ENCODE measurements at regions not wholly inside any gene's neighbourhood (a gene's known extent, or its start where the extent isn't known, plus 50 kb on each side); places are given as distances from the start of the nearest gene placed in this dataset.
A peak's percentile ranks its signal among the peaks of the same experiment; 100 is the strongest.

- no peak overlapping the region for H4K8ac ChIP-seq (ENCODE audit: low read length)
- no peak overlapping the region for H2BK15ac ChIP-seq (ENCODE audit: low read depth, poor library complexity, severe bottlenecking)
- H3K27me3 ChIP-seq (ENCODE audit: control insufficient read depth in 1 of 2, insufficient read depth in 1 of 2, low read length in 2 of 2), result no peaks in the 10 kb centered on the region
- H3K4ac ChIP-seq (ENCODE audit: low read depth in 1 of 2, low read length in 2 of 2), result no peak overlapping the region
- H3K14ac ChIP-seq (ENCODE audit: low read length in 2 of 2), result no peak overlapping the region
- no peak overlapping the region for H3K18ac ChIP-seq (ENCODE audit: low read depth in 1 of 2, low read length in 2 of 2)
- no peak overlapping the region for H3K4me3 ChIP-seq (ENCODE audit: insufficient read depth in 1 of 2, low read depth in 1 of 2, low read length in 2 of 2)
- no peaks in the 10 kb centered on the region for H3K36me3 ChIP-seq (ENCODE audit: control insufficient read depth in 1 of 2, insufficient read depth in 2 of 2, low read depth in 1 of 2, low read length in 2 of 2)
- H2AFZ ChIP-seq (ENCODE audit: low read depth, low read length), result no peak overlapping the region
- no peak overlapping the region for H2BK120ac ChIP-seq (ENCODE audit: low read depth, low read length)
- H3K79me1 ChIP-seq (replicated peaks; ENCODE audit: low read length, poor library complexity, severe bottlenecking), result no peaks in the 10 kb centered on the region
- no peak overlapping the region for H2BK12ac ChIP-seq (ENCODE audit: low read length in 2 of 2)
- H3K9ac ChIP-seq (ENCODE audit: low read length), result no peak overlapping the region
- no peak overlapping the region for H2AK5ac ChIP-seq (ENCODE audit: low read length, severe bottlenecking)
- DNase-seq, result no peak
- no peaks in the 10 kb centered on the region for H3K9me3 ChIP-seq (ENCODE audit: control insufficient read depth, low read length)
- WGBS, result no CpG with 5 or more reads among the region's 1 CpG
- no peak overlapping the region for H3K27ac ChIP-seq (ENCODE audit: low read length, poor library complexity, severe bottlenecking)
- H4K91ac ChIP-seq (ENCODE audit: low read length), result no peak overlapping the region
- H3K4me1 ChIP-seq (ENCODE audit: control insufficient read depth, insufficient read depth, low read depth, low read length), result peaks cover 3% of the 10 kb centered on the region
- no peak overlapping the region for H2BK5ac ChIP-seq (ENCODE audit: low read depth, low read length, poor library complexity, severe bottlenecking)
- no peak overlapping the region for H3K4me2 ChIP-seq (ENCODE audit: low read length, poor library complexity, severe bottlenecking)
- H3K23ac ChIP-seq (ENCODE audit: low read length in 2 of 2), result no peak overlapping the region
Measured at GRCh38 chr20:11230999-11231398, 557.2 kb upstream of the JAG1 start.

GRCh38 chr20:11231742-11232648 lies 558.2 kb upstream of the JAG1 start:
- no peak overlapping the region for H2AFZ ChIP-seq (ENCODE audit: low read depth, low read length)
- H3K36me3 ChIP-seq (ENCODE audit: control insufficient read depth in 1 of 2, insufficient read depth in 2 of 2, low read depth in 1 of 2, low read length in 2 of 2), result no peaks in the 10 kb centered on the region
- no peak overlapping the region for H3K23ac ChIP-seq (ENCODE audit: low read length in 2 of 2)
- no peak overlapping the region for H3K4me3 ChIP-seq (ENCODE audit: insufficient read depth in 1 of 2, low read depth in 1 of 2, low read length in 2 of 2)
- no peak overlapping the region for H3K9ac ChIP-seq (ENCODE audit: low read length)
- H2BK15ac ChIP-seq (ENCODE audit: low read depth, poor library complexity, severe bottlenecking), result no peak overlapping the region
- 98% methylated on average over 10 of the region's 11 CpGs for WGBS
- H3K14ac ChIP-seq (ENCODE audit: low read length in 2 of 2), result no peak overlapping the region
- H4K91ac ChIP-seq (ENCODE audit: low read length), result no peak overlapping the region
- no peak overlapping the region for H2BK5ac ChIP-seq (ENCODE audit: low read depth, low read length, poor library complexity, severe bottlenecking)
- no peak overlapping the region for H4K8ac ChIP-seq (ENCODE audit: low read length)
- no peaks in the 10 kb centered on the region for H3K9me3 ChIP-seq (ENCODE audit: control insufficient read depth, low read length)
- no peak for DNase-seq
- H2BK120ac ChIP-seq (ENCODE audit: low read depth, low read length), result no peak overlapping the region
- H2BK12ac ChIP-seq (ENCODE audit: low read length in 2 of 2), result peak overlapping the region in 1 of 2 experiments; percentile 68
- H3K4ac ChIP-seq (ENCODE audit: low read depth in 1 of 2, low read length in 2 of 2), result no peak overlapping the region
- H3K4me1 ChIP-seq (ENCODE audit: control insufficient read depth, insufficient read depth, low read depth, low read length), result peaks cover 3% of the 10 kb centered on the region
- peak overlapping the region; percentile 1 for H2AK5ac ChIP-seq (ENCODE audit: low read length, severe bottlenecking)
- no peaks in the 10 kb centered on the region for H3K27me3 ChIP-seq (ENCODE audit: control insufficient read depth in 1 of 2, insufficient read depth in 1 of 2, low read length in 2 of 2)
- no peak overlapping the region for H3K18ac ChIP-seq (ENCODE audit: low read depth in 1 of 2, low read length in 2 of 2)
- H3K79me1 ChIP-seq (replicated peaks; ENCODE audit: low read length, poor library complexity, severe bottlenecking), result no peaks in the 10 kb centered on the region
- no peak overlapping the region for H3K4me2 ChIP-seq (ENCODE audit: low read length, poor library complexity, severe bottlenecking)
- H3K27ac ChIP-seq (ENCODE audit: low read length, poor library complexity, severe bottlenecking), result no peak overlapping the region

GRCh38 chr20:11232896-11233295 lies 559.1 kb upstream of the JAG1 start:
- no peaks in the 10 kb centered on the region for H3K36me3 ChIP-seq (ENCODE audit: control insufficient read depth in 1 of 2, insufficient read depth in 2 of 2, low read depth in 1 of 2, low read length in 2 of 2)
- no peak overlapping the region for H3K4me3 ChIP-seq (ENCODE audit: insufficient read depth in 1 of 2, low read depth in 1 of 2, low read length in 2 of 2)
- no peaks in the 10 kb centered on the region for H3K27me3 ChIP-seq (ENCODE audit: control insufficient read depth in 1 of 2, insufficient read depth in 1 of 2, low read length in 2 of 2)
- H2AK5ac ChIP-seq (ENCODE audit: low read length, severe bottlenecking), result no peak overlapping the region
- no peak overlapping the region for H2BK12ac ChIP-seq (ENCODE audit: low read length in 2 of 2)
- peak; percentile 23 for DNase-seq
- no peak overlapping the region for H2BK5ac ChIP-seq (ENCODE audit: low read depth, low read length, poor library complexity, severe bottlenecking)
- no peak overlapping the region for H3K14ac ChIP-seq (ENCODE audit: low read length in 2 of 2)
- H3K79me1 ChIP-seq (replicated peaks; ENCODE audit: low read length, poor library complexity, severe bottlenecking), result no peaks in the 10 kb centered on the region
- WGBS, result 57% methylated on average over 8 of the region's 8 CpGs
- H3K27ac ChIP-seq (ENCODE audit: low read length, poor library complexity, severe bottlenecking), result no peak overlapping the region
- H3K4me2 ChIP-seq (ENCODE audit: low read length, poor library complexity, severe bottlenecking), result no peak overlapping the region
- no peaks in the 10 kb centered on the region for H3K9me3 ChIP-seq (ENCODE audit: control insufficient read depth, low read length)
- H3K23ac ChIP-seq (ENCODE audit: low read length in 2 of 2), result no peak overlapping the region
- no peak overlapping the region for H3K18ac ChIP-seq (ENCODE audit: low read depth in 1 of 2, low read length in 2 of 2)
- no peak overlapping the region for H2AFZ ChIP-seq (ENCODE audit: low read depth, low read length)
- no peak overlapping the region for H3K9ac ChIP-seq (ENCODE audit: low read length)
- H4K91ac ChIP-seq (ENCODE audit: low read length), result no peak overlapping the region
- no peak overlapping the region for H4K8ac ChIP-seq (ENCODE audit: low read length)
- no peak overlapping the region for H2BK15ac ChIP-seq (ENCODE audit: low read depth, poor library complexity, severe bottlenecking)
- peaks cover 3% of the 10 kb centered on the region for H3K4me1 ChIP-seq (ENCODE audit: control insufficient read depth, insufficient read depth, low read depth, low read length)
- no peak overlapping the region for H2BK120ac ChIP-seq (ENCODE audit: low read depth, low read length)
- H3K4ac ChIP-seq (ENCODE audit: low read depth in 1 of 2, low read length in 2 of 2), result no peak overlapping the region

- no peak overlapping the region for H2BK15ac ChIP-seq (ENCODE audit: low read depth, poor library complexity, severe bottlenecking)
- no peak overlapping the region for H3K4me2 ChIP-seq (ENCODE audit: low read length, poor library complexity, severe bottlenecking)
- H3K79me1 ChIP-seq (replicated peaks; ENCODE audit: low read length, poor library complexity, severe bottlenecking), result no peaks in the 10 kb centered on the region
- H2AFZ ChIP-seq (ENCODE audit: low read depth, low read length), result no peak overlapping the region
- H3K23ac ChIP-seq (ENCODE audit: low read length in 2 of 2), result no peak overlapping the region
- DNase-seq, result no peak
- H3K4me3 ChIP-seq (ENCODE audit: insufficient read depth in 1 of 2, low read depth in 1 of 2, low read length in 2 of 2), result no peak overlapping the region
- no peak overlapping the region for H3K18ac ChIP-seq (ENCODE audit: low read depth in 1 of 2, low read length in 2 of 2)
- no peak overlapping the region for H3K27ac ChIP-seq (ENCODE audit: low read length, poor library complexity, severe bottlenecking)
- H2AK5ac ChIP-seq (ENCODE audit: low read length, severe bottlenecking), result no peak overlapping the region
- no peaks in the 10 kb centered on the region for H3K36me3 ChIP-seq (ENCODE audit: control insufficient read depth in 1 of 2, insufficient read depth in 2 of 2, low read depth in 1 of 2, low read length in 2 of 2)
- H4K91ac ChIP-seq (ENCODE audit: low read length), result no peak overlapping the region
- H4K8ac ChIP-seq (ENCODE audit: low read length), result no peak overlapping the region
- H2BK12ac ChIP-seq (ENCODE audit: low read length in 2 of 2), result no peak overlapping the region
- no peak overlapping the region for H2BK5ac ChIP-seq (ENCODE audit: low read depth, low read length, poor library complexity, severe bottlenecking)
- peaks cover 0 to 7% of the 10 kb centered on the region in 2 experiments for H3K27me3 ChIP-seq (ENCODE audit: control insufficient read depth in 1 of 2, insufficient read depth in 1 of 2, low read length in 2 of 2)
- no peak overlapping the region for H3K9ac ChIP-seq (ENCODE audit: low read length)
- H3K9me3 ChIP-seq (ENCODE audit: control insufficient read depth, low read length), result no peaks in the 10 kb centered on the region
- H3K14ac ChIP-seq (ENCODE audit: low read length in 2 of 2), result no peak overlapping the region
- 67% methylated on average over 1 of the region's 1 CpG for WGBS
- no peak overlapping the region for H3K4ac ChIP-seq (ENCODE audit: low read depth in 1 of 2, low read length in 2 of 2)
- peaks cover 3% of the 10 kb centered on the region for H3K4me1 ChIP-seq (ENCODE audit: control insufficient read depth, insufficient read depth, low read depth, low read length)
- H2BK120ac ChIP-seq (ENCODE audit: low read depth, low read length), result no peak overlapping the region
Measured at GRCh38 chr20:11234181-11234580, 560.4 kb upstream of the JAG1 start.

All from mesenchymal stem cell (in vitro differentiated cells and primary cell).